Ovary (tissue), 7 donors: ENCODE measurements at regions not wholly inside any gene's neighbourhood (a gene's known extent, or its start where the extent isn't known, plus 50 kb on each side); places are given as distances from the start of the nearest gene placed in this dataset.

Source experiments
- DNase-seq, 5 donors: peaks; one replicate each; pipeline ENCODE4 v3.0.0-alpha.2; 2019 to 2020
- H3K27ac ChIP-seq, 2 donors: fragments of 200-600 bp; one replicate each; pipeline versions ENCODE4 v1.5.1 to v1.8.0; 2019 to 2022
- H3K27me3 ChIP-seq: fragments of 200-600 bp; one replicate; pipeline ENCODE4 v1.8.0; 2022
- H3K36me3 ChIP-seq: fragments of 200-600 bp; sonication (generic); one replicate; pipeline ENCODE4 v1.5.1; 2019
- H3K4me1 ChIP-seq: one replicate; pipeline ENCODE4 v1.8.1; 2013; ENCODE audit warnings: mild to moderate bottlenecking, moderate library complexity; ENCODE audit not compliant: insufficient read depth
- H3K4me3 ChIP-seq: fragments of 200-600 bp; sonication (generic); one replicate; pipeline ENCODE4 v1.5.1; 2017
- H3K9me3 ChIP-seq, 2 donors: fragments of 200-600 bp in 1 of 2; sonication (generic) in 1 of 2; one replicate each; pipeline versions ENCODE4 v1.5.1 to v1.8.1; 2013 to 2019; ENCODE audit warnings: mild to moderate bottlenecking in 1 of 2, moderate library complexity in 1 of 2
- EP300 ChIP-seq: sonication (generic); formaldehyde crosslinking; IDR thresholded peaks from one replicate; pipeline ENCODE4 v1.6.1; 2017; ENCODE audit warnings: antibody characterized with exemption
- POLR2A ChIP-seq: fragments of 450-650 bp; IDR thresholded peaks from one replicate; pipeline ENCODE4 v1.6.1; 2017; ENCODE audit warnings: antibody characterized with exemption, mild to moderate bottlenecking, moderate library complexity
- WGBS, 3 donors: extraction: QIAGEN DNeasy Blood & Tissue Kit in 1 of 3; methylation state at CpG; one replicate each; pipeline versions ENCODE4 v1.1.5 to v1.1.7; 2013 to 2017; 5-methylcytosine and 5-hydroxymethylcytosine counted together
- intact Hi-C, 4 donors: fragments of 100-400 bp; cut with DNase I; formaldehyde crosslinking; loops; one replicate each; pipeline versions ENCODE4 v1.11.0 to v1.15.1; 2022 to 2023
- TF ChIP-seq, protein P1 (sequence below), 3 donors: fragments of 450-650 bp in 2 of 3; fragments of 200-600 bp in 1 of 3; IDR thresholded peaks; one replicate each; pipeline versions ENCODE4 v1.5.1 to v1.8.0; 2016 to 2022; ENCODE audit warnings: antibody characterized with exemption in 3 of 3, mild to moderate bottlenecking in 1 of 3
- donor health status: DM: no; HTN: no; CAD: no; lungs with moderate emphysema.
- donor health status: DM: no; HTN: no; CAD: no.
- donor health status: Bipolar disorder and iron deficiency.
- donor health status: DM: no; HTN: no; CAD: no.
- donor health status: DM: yes; HTN: yes; CAD: no.

DNA sequence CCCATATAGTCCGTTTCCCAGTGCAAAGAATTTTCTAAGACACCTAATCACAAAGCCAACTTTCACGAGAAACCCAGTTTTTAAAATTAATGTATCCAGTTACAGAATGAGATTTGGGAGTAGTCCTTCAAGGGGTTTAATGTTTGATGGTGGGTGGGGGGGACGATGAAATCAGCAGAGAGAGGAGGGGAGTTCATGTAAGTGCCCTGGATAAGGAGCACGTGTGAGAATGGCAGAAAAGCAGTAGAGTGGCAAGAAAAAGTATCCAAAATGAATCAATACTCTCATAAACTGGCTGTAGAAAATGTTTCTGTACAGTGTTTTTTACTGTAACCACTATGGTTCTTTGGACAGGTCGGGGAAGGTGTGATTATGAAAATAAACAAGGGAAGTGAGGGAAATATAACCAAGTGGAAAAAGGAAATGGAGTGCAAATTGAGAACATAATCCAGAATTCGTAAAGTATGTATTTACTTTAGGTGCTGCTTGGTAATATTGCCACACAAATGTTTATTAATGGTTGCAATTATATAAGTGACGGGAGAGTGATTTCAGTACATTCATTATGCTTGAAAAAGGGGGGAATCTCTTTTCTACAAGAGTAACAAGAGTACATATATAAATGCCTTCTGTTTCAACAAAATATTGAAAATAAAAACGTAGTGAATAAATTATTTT, 118.7 kb upstream of the RRP15 start:
- intact Hi-C loops: no loop called here
- no peak for TF ChIP-seq POLR2A
- no peak for TF ChIP-seq EP300
- TF ChIP-seq, protein P1, sequence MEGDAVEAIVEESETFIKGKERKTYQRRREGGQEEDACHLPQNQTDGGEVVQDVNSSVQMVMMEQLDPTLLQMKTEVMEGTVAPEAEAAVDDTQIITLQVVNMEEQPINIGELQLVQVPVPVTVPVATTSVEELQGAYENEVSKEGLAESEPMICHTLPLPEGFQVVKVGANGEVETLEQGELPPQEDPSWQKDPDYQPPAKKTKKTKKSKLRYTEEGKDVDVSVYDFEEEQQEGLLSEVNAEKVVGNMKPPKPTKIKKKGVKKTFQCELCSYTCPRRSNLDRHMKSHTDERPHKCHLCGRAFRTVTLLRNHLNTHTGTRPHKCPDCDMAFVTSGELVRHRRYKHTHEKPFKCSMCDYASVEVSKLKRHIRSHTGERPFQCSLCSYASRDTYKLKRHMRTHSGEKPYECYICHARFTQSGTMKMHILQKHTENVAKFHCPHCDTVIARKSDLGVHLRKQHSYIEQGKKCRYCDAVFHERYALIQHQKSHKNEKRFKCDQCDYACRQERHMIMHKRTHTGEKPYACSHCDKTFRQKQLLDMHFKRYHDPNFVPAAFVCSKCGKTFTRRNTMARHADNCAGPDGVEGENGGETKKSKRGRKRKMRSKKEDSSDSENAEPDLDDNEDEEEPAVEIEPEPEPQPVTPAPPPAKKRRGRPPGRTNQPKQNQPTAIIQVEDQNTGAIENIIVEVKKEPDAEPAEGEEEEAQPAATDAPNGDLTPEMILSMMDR (IDR thresholded peaks at IDR 0.05): no peak
- Histone ChIP-seq H3K27me3 (no peaks in the 10 kb centered on the region), H3K36me3 (no peaks in the 10 kb centered on the region), H3K9me3 (no peaks in the 10 kb centered on the region), H3K27ac (no peak overlapping the region), H3K4me3 (no peak overlapping the region), H3K4me1 (peaks cover 9% of the 10 kb centered on the region)
- DNase-seq: no peak
- 27 to 30% (median 28%) methylated on average over 8 of the region's 8 CpGs for WGBS, 3 donors

DNA sequence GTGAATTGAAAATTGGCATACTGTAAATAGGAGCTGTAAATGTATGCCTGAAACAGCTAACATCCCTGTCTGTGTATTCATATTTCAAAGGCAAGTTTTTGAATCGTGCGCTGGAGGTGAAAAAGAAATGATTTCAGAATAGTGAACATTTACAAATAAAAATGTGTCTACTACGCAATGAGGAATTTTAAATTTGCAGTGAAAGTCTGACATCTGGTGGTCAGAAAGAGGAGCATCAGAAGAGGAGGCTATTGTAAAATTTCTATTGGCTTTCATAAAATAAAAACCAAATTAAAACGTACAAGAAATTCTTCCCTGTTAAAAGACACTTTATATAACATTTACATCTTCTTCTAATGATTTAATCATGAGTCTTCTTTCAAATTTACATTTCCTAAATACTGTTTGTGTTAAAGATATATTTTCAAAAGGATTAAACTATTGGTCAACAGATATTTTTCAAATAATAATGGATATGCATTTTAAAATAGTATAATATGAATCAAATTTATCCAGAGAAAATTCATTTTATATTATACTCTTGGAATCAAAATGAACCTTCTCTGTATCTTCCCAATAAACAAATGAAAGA, 113.7 kb upstream of the RRP15 start:
- TF ChIP-seq EP300 (no peak), POLR2A (no peak)
- TF ChIP-seq, protein P1 (IDR thresholded peaks at IDR 0.05): peak in 1 of 3 donors; percentile 20
- Histone ChIP-seq H3K36me3 (no peaks in the 10 kb centered on the region), H3K27me3 (no peaks in the 10 kb centered on the region), H3K4me3 (no peak overlapping the region), H3K27ac (no peak overlapping the region), H3K9me3 (no peaks in the 10 kb centered on the region), H3K4me1 (no peaks in the 10 kb centered on the region)
- 3% methylated on average over 4 of the region's 4 CpGs for WGBS, 3 donors
- no peak for DNase-seq
- intact Hi-C loops: no loop called here

DNA sequence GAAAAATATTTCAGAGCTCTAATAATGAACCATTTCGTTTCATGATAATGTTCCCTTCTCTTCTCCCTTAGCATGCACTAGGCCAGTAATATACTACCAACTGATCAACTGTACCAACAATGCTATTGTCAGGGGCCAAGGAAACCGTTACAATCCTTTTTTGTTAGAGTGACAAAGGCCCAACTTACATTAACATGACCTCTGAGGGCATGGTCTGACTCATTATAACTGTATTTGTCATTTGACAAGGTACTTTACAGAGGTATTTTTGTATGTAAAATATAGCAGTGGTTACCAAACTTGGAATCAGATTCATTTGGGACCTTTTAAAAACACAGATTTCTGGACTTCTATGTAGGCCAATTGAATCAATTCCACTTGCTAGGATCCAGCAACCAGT, 102.6 kb upstream of the RRP15 start:
- WGBS, 3 donors: 60 to 74% (median 71%) methylated on average over 2 of the region's 2 CpGs
- H3K9me3 ChIP-seq: no peaks in the 10 kb centered on the region
- H3K36me3 ChIP-seq: no peaks in the 10 kb centered on the region
- H3K4me1 ChIP-seq: no peaks in the 10 kb centered on the region
- no peak overlapping the region for H3K4me3 ChIP-seq
- intact Hi-C loops: no loop called here
- H3K27me3 ChIP-seq: no peaks in the 10 kb centered on the region
- no peak overlapping the region for H3K27ac ChIP-seq
- TF ChIP-seq EP300: no peak
- TF ChIP-seq, protein P1 (IDR thresholded peaks at IDR 0.05): no peak
- TF ChIP-seq POLR2A: no peak
- no peak for DNase-seq

DNA sequence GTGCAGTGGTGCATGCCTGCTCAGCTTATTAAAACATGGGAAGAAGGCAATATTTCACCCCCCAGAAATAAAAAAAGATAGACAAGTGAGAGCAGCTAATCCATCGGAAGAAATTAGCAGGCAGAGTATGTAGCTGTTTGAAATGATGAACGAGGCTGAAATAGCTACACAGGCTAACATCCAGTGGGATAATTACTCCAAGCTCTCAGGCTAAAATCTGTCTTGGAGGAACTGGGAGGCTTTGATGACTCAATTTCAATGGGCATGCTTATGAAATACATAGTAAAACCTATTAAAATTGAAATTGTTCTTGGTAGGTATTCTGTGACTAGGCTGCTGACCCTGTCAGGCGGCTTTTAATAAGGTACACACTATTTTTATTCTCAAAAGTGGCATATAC, 84.1 kb upstream of the RRP15 start:
- intact Hi-C loops: no loop called here
- 14 to 17% (median 17%) methylated on average over 3 of the region's 3 CpGs for WGBS, 3 donors

More for the DNA sequence above, 84.1 kb upstream of the RRP15 start:
- Histone ChIP-seq H3K4me3 (no peak overlapping the region), H3K9me3 (no peaks in the 10 kb centered on the region), H3K27me3 (no peaks in the 10 kb centered on the region), H3K4me1 (no peaks in the 10 kb centered on the region), H3K27ac (no peak overlapping the region), H3K36me3 (no peaks in the 10 kb centered on the region)
- DNase-seq: no peak
- TF ChIP-seq POLR2A: no peak
- no peak for TF ChIP-seq EP300
- TF ChIP-seq, protein P1 (IDR thresholded peaks at IDR 0.05): no peak
